ENCODE measurements at regions not wholly inside any gene's neighbourhood (a gene's known extent, or its start where the extent isn't known, plus 50 kb on each side); places are given as distances from the start of the nearest gene placed in this dataset.

- no peak for TF ChIP-seq CTCF (IDR thresholded peaks at IDR 0.05)
- TF ChIP-seq POLR2A (IDR thresholded peaks at IDR 0.05): no peak
Observed at GRCh38 chr5:145446412-145446811, 388.7 kb downstream of the PRELID2 start.
